ENCODE measurements at regions not wholly inside any gene's neighbourhood (a gene's known extent, or its start where the extent isn't known, plus 50 kb on each side); places are given as distances from the start of the nearest gene placed in this dataset.

- FAIRE-seq (no peak), DNase-seq (ENCODE audit: low read depth) (no peak)
- Histone ChIP-seq H3K36me3 (ENCODE audit: control insufficient read depth, insufficient read depth, low read length) (no peaks in the 10 kb centered on the region), H3K27me3 (ENCODE audit: control insufficient read depth, insufficient read depth, low read length) (no peaks in the 10 kb centered on the region), H3K4me3 (ENCODE audit: low read depth, low read length) (no peak overlapping the region)
- no peak for TF ChIP-seq CTCF (IDR thresholded peaks at IDR 0.05; ENCODE audit: insufficient read depth, low read length, severe bottlenecking)
Observed at GRCh38 chr6:139925894-139926641, 551.6 kb upstream of the CITED2 start.

- FAIRE-seq (no peak), DNase-seq (ENCODE audit: low read depth) (no peak)
- TF ChIP-seq CTCF (IDR thresholded peaks at IDR 0.05; ENCODE audit: insufficient read depth, low read length, severe bottlenecking) = no peak
- Histone ChIP-seq H3K36me3 (ENCODE audit: control insufficient read depth, insufficient read depth, low read length) (no peaks in the 10 kb centered on the region), H3K4me3 (ENCODE audit: low read depth, low read length) (no peak overlapping the region), H3K27me3 (ENCODE audit: control insufficient read depth, insufficient read depth, low read length) (no peaks in the 10 kb centered on the region)
Observed at GRCh38 chr6:139923964-139924475, 549.6 kb upstream of the CITED2 start.

- Histone ChIP-seq H3K36me3 (ENCODE audit: control insufficient read depth, insufficient read depth, low read length) (no peaks in the 10 kb centered on the region), H3K4me3 (ENCODE audit: low read depth, low read length) (no peak overlapping the region), H3K27me3 (ENCODE audit: control insufficient read depth, insufficient read depth, low read length) (no peaks in the 10 kb centered on the region)
- DNase-seq (ENCODE audit: low read depth) (no peak), FAIRE-seq (no peak)
- TF ChIP-seq CTCF (IDR thresholded peaks at IDR 0.05; ENCODE audit: insufficient read depth, low read length, severe bottlenecking) = no peak
Observed at GRCh38 chr6:139922236-139922635, 547.8 kb upstream of the CITED2 start.

- H3K4me3 ChIP-seq (ENCODE audit: low read depth, low read length) = no peak overlapping the region
- DNase-seq (ENCODE audit: low read depth) (no peak), FAIRE-seq (no peak)
- no peaks in the 10 kb centered on the region for H3K36me3 ChIP-seq (ENCODE audit: control insufficient read depth, insufficient read depth, low read length)
- no peak for TF ChIP-seq CTCF (IDR thresholded peaks at IDR 0.05; ENCODE audit: insufficient read depth, low read length, severe bottlenecking)
- no peaks in the 10 kb centered on the region for H3K27me3 ChIP-seq (ENCODE audit: control insufficient read depth, insufficient read depth, low read length)
Observed at GRCh38 chr6:139920776-139921100, 546.3 kb upstream of the CITED2 start.

GRCh38 chr6:139920027-139920775 lies 545.8 kb upstream of the CITED2 start:
- no peak for FAIRE-seq

More at GRCh38 chr6:139920027-139920775, 545.8 kb upstream of the CITED2 start:
- no peak for DNase-seq (ENCODE audit: low read depth)
- TF ChIP-seq CTCF (IDR thresholded peaks at IDR 0.05; ENCODE audit: insufficient read depth, low read length, severe bottlenecking) = no peak
- H3K4me3 ChIP-seq (ENCODE audit: low read depth, low read length) = no peak overlapping the region
- H3K36me3 ChIP-seq (ENCODE audit: control insufficient read depth, insufficient read depth, low read length) = no peaks in the 10 kb centered on the region
- no peaks in the 10 kb centered on the region for H3K27me3 ChIP-seq (ENCODE audit: control insufficient read depth, insufficient read depth, low read length)

Data from bronchial epithelial cell (primary cell).